ENCODE measurements at regions not wholly inside any gene's neighbourhood (a gene's known extent, or its start where the extent isn't known, plus 50 kb on each side); places are given as distances from the start of the nearest gene placed in this dataset.

GRCh38 chr15:97030251-97030650 is 699.8 kb downstream of the NR2F2 start:
- H3K4me3 Mint-ChIP-seq: no peak overlapping the region
- 0 out of 2 replicates have a peak, but pooled peaks have one; percentile 28 for ATAC-seq
- no peaks in the 10 kb centered on the region for H3K27me3 Mint-ChIP-seq (ENCODE audit: low read depth)
- H3K27ac Mint-ChIP-seq: no peak overlapping the region
- peaks cover 2% of the 10 kb centered on the region; the same call in 1 of the 2 replicates for H3K36me3 Mint-ChIP-seq
- DNase-seq (ENCODE audit: low spot score): no peak
- CTCF ChIA-PET: interaction anchor here (1.1 kb wide), 1 partner anchor 539 kb away, joined by 4 read pairs; no protein-coding TSS in a partner anchor
- no peak for TF ChIP-seq ATF2 (CRISPR knock-in tag; IDR thresholded peaks at IDR 0.05; ENCODE audit: borderline replicate concordance, low read depth)
- TF ChIP-seq FOXK1 (CRISPR knock-in tag; IDR thresholded peaks at IDR 0.05): no peak
- TF ChIP-seq GRHL2 (CRISPR knock-in tag; IDR thresholded peaks at IDR 0.05; ENCODE audit: insufficient replicate concordance, severe bottlenecking): no peak
- TF ChIP-seq, protein P1, sequence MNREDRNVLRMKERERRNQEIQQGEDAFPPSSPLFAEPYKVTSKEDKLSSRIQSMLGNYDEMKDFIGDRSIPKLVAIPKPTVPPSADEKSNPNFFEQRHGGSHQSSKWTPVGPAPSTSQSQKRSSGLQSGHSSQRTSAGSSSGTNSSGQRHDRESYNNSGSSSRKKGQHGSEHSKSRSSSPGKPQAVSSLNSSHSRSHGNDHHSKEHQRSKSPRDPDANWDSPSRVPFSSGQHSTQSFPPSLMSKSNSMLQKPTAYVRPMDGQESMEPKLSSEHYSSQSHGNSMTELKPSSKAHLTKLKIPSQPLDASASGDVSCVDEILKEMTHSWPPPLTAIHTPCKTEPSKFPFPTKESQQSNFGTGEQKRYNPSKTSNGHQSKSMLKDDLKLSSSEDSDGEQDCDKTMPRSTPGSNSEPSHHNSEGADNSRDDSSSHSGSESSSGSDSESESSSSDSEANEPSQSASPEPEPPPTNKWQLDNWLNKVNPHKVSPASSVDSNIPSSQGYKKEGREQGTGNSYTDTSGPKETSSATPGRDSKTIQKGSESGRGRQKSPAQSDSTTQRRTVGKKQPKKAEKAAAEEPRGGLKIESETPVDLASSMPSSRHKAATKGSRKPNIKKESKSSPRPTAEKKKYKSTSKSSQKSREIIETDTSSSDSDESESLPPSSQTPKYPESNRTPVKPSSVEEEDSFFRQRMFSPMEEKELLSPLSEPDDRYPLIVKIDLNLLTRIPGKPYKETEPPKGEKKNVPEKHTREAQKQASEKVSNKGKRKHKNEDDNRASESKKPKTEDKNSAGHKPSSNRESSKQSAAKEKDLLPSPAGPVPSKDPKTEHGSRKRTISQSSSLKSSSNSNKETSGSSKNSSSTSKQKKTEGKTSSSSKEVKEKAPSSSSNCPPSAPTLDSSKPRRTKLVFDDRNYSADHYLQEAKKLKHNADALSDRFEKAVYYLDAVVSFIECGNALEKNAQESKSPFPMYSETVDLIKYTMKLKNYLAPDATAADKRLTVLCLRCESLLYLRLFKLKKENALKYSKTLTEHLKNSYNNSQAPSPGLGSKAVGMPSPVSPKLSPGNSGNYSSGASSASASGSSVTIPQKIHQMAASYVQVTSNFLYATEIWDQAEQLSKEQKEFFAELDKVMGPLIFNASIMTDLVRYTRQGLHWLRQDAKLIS (CRISPR knock-in tag; IDR thresholded peaks at IDR 0.05; ENCODE audit: borderline replicate concordance): no peak
- no peak for TF ChIP-seq ZNF232 (CRISPR knock-in tag; IDR thresholded peaks at IDR 0.05)
- TF ChIP-seq NR3C1 (CRISPR knock-in tag; conservative IDR thresholded peaks at IDR 0.05; ENCODE audit: low read depth): no peak
- TF ChIP-seq JAZF1 (CRISPR knock-in tag; IDR thresholded peaks at IDR 0.05): no peak
- TF ChIP-seq GABPB1 (CRISPR knock-in tag; IDR thresholded peaks at IDR 0.05): no peak
- H3K4me1 Mint-ChIP-seq: no peaks in the 10 kb centered on the region
- peaks cover 28% of the 10 kb centered on the region for H3K9me3 Mint-ChIP-seq
- POLR2A ChIA-PET: no interaction called here

GRCh38 chr15:97036301-97036700 is 705.8 kb downstream of the NR2F2 start:
- ATAC-seq: no peak
- Mint-ChIP-seq H3K4me3 (no peak overlapping the region), H3K27me3 (ENCODE audit: low read depth) (no peaks in the 10 kb centered on the region), H3K27ac (no peak overlapping the region), H3K9me3 (peaks cover 20% of the 10 kb centered on the region), H3K36me3 (peaks cover 7% of the 10 kb centered on the region; the same call in 1 of the 2 replicates), H3K4me1 (peaks cover 6% of the 10 kb centered on the region)
- DNase-seq (ENCODE audit: low spot score): no peak
- ChIA-PET POLR2A (no interaction called here), CTCF (no interaction called here)
- no peak for TF ChIP-seq IRF1 (CRISPR knock-in tag; IDR thresholded peaks at IDR 0.05)
- TF ChIP-seq JUN (CRISPR knock-in tag; IDR thresholded peaks at IDR 0.05): no peak
- TF ChIP-seq ETV6 (CRISPR knock-in tag; IDR thresholded peaks at IDR 0.05): no peak
- TF ChIP-seq NFE2L1 (CRISPR knock-in tag; IDR thresholded peaks at IDR 0.05): no peak
- TF ChIP-seq KAT7 (CRISPR knock-in tag; IDR thresholded peaks at IDR 0.05; ENCODE audit: borderline replicate concordance): no peak
- no peak for TF ChIP-seq CBFB (CRISPR knock-in tag; IDR thresholded peaks at IDR 0.05; ENCODE audit: low read depth)
- no peak for TF ChIP-seq ERG (CRISPR knock-in tag; IDR thresholded peaks at IDR 0.05)
- no peak for TF ChIP-seq TCF7 (CRISPR knock-in tag; IDR thresholded peaks at IDR 0.05; ENCODE audit: low read depth)

GRCh38 chr15:97037080-97037479 is 706.6 kb downstream of the NR2F2 start:
- no peak overlapping the region for H3K4me3 Mint-ChIP-seq
- H3K9me3 Mint-ChIP-seq: peaks cover 19% of the 10 kb centered on the region

More at GRCh38 chr15:97037080-97037479, 706.6 kb downstream of the NR2F2 start:
- ChIA-PET CTCF (no interaction called here), POLR2A (interaction anchor here (0.7 kb wide), 1 partner anchor 15 kb away, joined by 3 read pairs; no protein-coding TSS in a partner anchor)
- TF ChIP-seq GABPB1 (CRISPR knock-in tag; IDR thresholded peaks at IDR 0.05) (no peak), CBFB (CRISPR knock-in tag; IDR thresholded peaks at IDR 0.05; ENCODE audit: low read depth) (no peak)
- TF ChIP-seq, protein P2, sequence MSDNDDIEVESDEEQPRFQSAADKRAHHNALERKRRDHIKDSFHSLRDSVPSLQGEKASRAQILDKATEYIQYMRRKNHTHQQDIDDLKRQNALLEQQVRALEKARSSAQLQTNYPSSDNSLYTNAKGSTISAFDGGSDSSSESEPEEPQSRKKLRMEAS (CRISPR knock-in tag; IDR thresholded peaks at IDR 0.05): no peak
- Mint-ChIP-seq H3K4me1 (peaks cover 6% of the 10 kb centered on the region), H3K27ac (no peak overlapping the region), H3K27me3 (ENCODE audit: low read depth) (no peaks in the 10 kb centered on the region), H3K36me3 (0 out of 2 replicates have a peak, but pooled peaks cover 6% of the 10 kb centered on the region)
- DNase-seq (ENCODE audit: low spot score) (no peak), ATAC-seq (no peak)

Data from WTC11 (cell line).